ENCODE measurements at regions not wholly inside any gene's neighbourhood (a gene's known extent, or its start where the extent isn't known, plus 50 kb on each side); places are given as distances from the start of the nearest gene placed in this dataset.

- in situ Hi-C loops (cut with MboI; ENCODE audit: low sequenced_read_pairs), result no loop called here
- Histone ChIP-seq H3K27ac (ENCODE audit: insufficient read depth, low read length) (no peak overlapping the region), H3K4me2 (ENCODE audit: low read depth, low read length) (no peak overlapping the region)
These were observed 57.3 kb upstream of the HNF1B start for GRCh38 chr17:37802061-37802595.

More at GRCh38 chr17:37802061-37802595, 57.3 kb upstream of the HNF1B start:
- H3K9me1 ChIP-seq (ENCODE audit: insufficient read depth, low read length), result no peaks in the 10 kb centered on the region
- no peaks in the 10 kb centered on the region; the same call in 1 of the 2 replicates for H3K9me3 ChIP-seq (ENCODE audit: control insufficient read depth, insufficient read depth, low read length)
- H3K36me3 ChIP-seq (ENCODE audit: control insufficient read depth, insufficient read depth, low read length), result no peaks in the 10 kb centered on the region
- H2AK9ac ChIP-seq (replicated peaks; ENCODE audit: low read depth, low read length, poor library complexity), result no peak overlapping the region
- peak overlapping the region; percentile 50; the same call in 1 of the 2 replicates for H3K14ac ChIP-seq (replicated peaks; ENCODE audit: low read depth, low read length)
- H4K20me1 ChIP-seq (ENCODE audit: insufficient read depth, low read length), result no peaks in the 10 kb centered on the region
- POLR2A ChIA-PET (ENCODE audit: unreplicated experiment), result no interaction called here
- H3K23ac ChIP-seq (ENCODE audit: low read depth, low read length), result no peak overlapping the region
- intact Hi-C loops (cut with micrococcal nuclease) (no loop called here), dilution Hi-C loops (cut with HindIII; ENCODE audit: low sequenced_read_pairs, unreplicated experiment) (no loop called here)
- TF ChIP-seq RFX5 (IDR thresholded peaks at IDR 0.05; ENCODE audit: low read depth, low read length), result no peak
- TF ChIP-seq ELK1 (IDR thresholded peaks at IDR 0.05; ENCODE audit: borderline replicate concordance, low read depth, low read length), result no peak
- no peak for TF ChIP-seq USF2 (IDR thresholded peaks at IDR 0.05; ENCODE audit: low read depth, low read length)
- no peak for TF ChIP-seq NFE2L2 (IDR thresholded peaks at IDR 0.05; ENCODE audit: low read depth, low read length)
- TF ChIP-seq SMC3 (IDR thresholded peaks at IDR 0.05; ENCODE audit: low read depth, low read length), result no peak
- no peak for TF ChIP-seq MAFK (IDR thresholded peaks at IDR 0.05; ENCODE audit: low read depth, low read length)
- TF ChIP-seq MAZ (IDR thresholded peaks at IDR 0.05; ENCODE audit: borderline replicate concordance, low read depth, low read length), result no peak
- no peak for TF ChIP-seq CEBPB (IDR thresholded peaks at IDR 0.05; ENCODE audit: low read depth, low read length)
- DNase-seq, result no peak
- H2AFZ ChIP-seq (replicated peaks; ENCODE audit: low read length, poor library complexity), result no peak overlapping the region
- BruUV-seq (replicated peaks), result no TSS peak
- H3K27me3 ChIP-seq (ENCODE audit: control insufficient read depth, insufficient read depth, low read length), result no peaks in the 10 kb centered on the region
- no peak overlapping the region for H2BK15ac ChIP-seq (ENCODE audit: low read depth, low read length)
- H2BK120ac ChIP-seq (ENCODE audit: low read depth, low read length), result peak overlapping the region; percentile 56; the same call in 1 of the 2 replicates
- H2BK20ac ChIP-seq (ENCODE audit: low read depth, low read length), result no peak overlapping the region
- ATAC-seq (ENCODE audit: low read depth), result no peak
- H4K5ac ChIP-seq (ENCODE audit: low read depth, low read length), result no peak overlapping the region
- CTCF ChIA-PET, result no interaction called here
- H2BK5ac ChIP-seq (ENCODE audit: low read depth, low read length, poor library complexity, severe bottlenecking), result no peak overlapping the region
- H3K56ac ChIP-seq (ENCODE audit: extremely low read depth, insufficient read depth, low read length), result no peak overlapping the region
- H2AK5ac ChIP-seq (ENCODE audit: low read depth, low read length), result peak overlapping the region; percentile 65; the same call in 1 of the 2 replicates
- peak overlapping the region; percentile 86; the same call in 1 of the 2 replicates for H3K18ac ChIP-seq (ENCODE audit: low read depth, low read length)
- no peaks in the 10 kb centered on the region for H3K79me1 ChIP-seq (ENCODE audit: low read depth in 1 of 2, low read length in 2 of 2)
- peaks cover 7% of the 10 kb centered on the region for H3K4me1 ChIP-seq (ENCODE audit: control insufficient read depth, insufficient read depth, low read length)
- WGBS, 2 experiments (ENCODE audit: extremely low coverage in 2 of 2, insufficient read length in 1 of 2), result no CpG with 5 or more reads among the region's 3 CpGs
- H4K8ac ChIP-seq (ENCODE audit: low read depth in 2 of 2, low read length in 2 of 2), result no peak overlapping the region; a peak in 1 of 4 replicates
- no peak overlapping the region for H3K9ac ChIP-seq (ENCODE audit: low read depth, low read length)
- H4K91ac ChIP-seq (ENCODE audit: insufficient read depth, low read depth, low read length), result no peak overlapping the region
- H3K4ac ChIP-seq (ENCODE audit: low read depth, low read length), result no peak overlapping the region
- H3K4me3 ChIP-seq (ENCODE audit: insufficient read depth, low read depth, low read length), result no peak overlapping the region
